OCI-LY7 (cell line): ENCODE measurements at regions not wholly inside any gene's neighbourhood (a gene's known extent, or its start where the extent isn't known, plus 50 kb on each side); places are given as distances from the start of the nearest gene placed in this dataset.

Experiments
- BruUV-seq: library from RNA; stranded (reverse); fragments of 400-500 nt; replicated peaks from 2 replicates; lab custom pipeline; 2021; lab: Mats Ljungman, UMichigan
- CTCF ChIA-PET: fragments of 300-600 bp; sonication (Branson Sonifier 250); formaldehyde crosslinking; loops from one replicate; lab custom pipeline; 2022; ENCODE audit warnings: antibody characterized with exemption; ENCODE audit not compliant: unreplicated experiment; lab: Charles Lee
- POLR2A ChIA-PET: fragments of 300-600 bp; sonication (Branson Sonifier 250); formaldehyde crosslinking; loops from one replicate; lab custom pipeline; 2022; ENCODE audit warnings: antibody characterized with exemption; lab: Charles Lee
- DNase-seq: peaks from one replicate; pipeline ENCODE4 v3.0.0-alpha.2; 2015; ENCODE audit warnings: low spot score
- H2AFZ ChIP-seq: fragments of 200-600 bp; sonication (generic), shearing (Covaris generic); 2 replicates; pipeline ENCODE4 v1.6.1; 2014; ENCODE audit warnings: mild to moderate bottlenecking, antibody characterized with exemption, low read length, moderate library complexity
- H3K27ac ChIP-seq: fragments of 200-600 bp; sonication (generic); 2 replicates; pipeline ENCODE4 v1.5.1; 2014; ENCODE audit warnings: mixed run types, low read depth, mild to moderate bottlenecking, moderate library complexity, low read length, inconsistent platforms; ENCODE audit not compliant: poor library complexity, severe bottlenecking
- H3K36me3 ChIP-seq: fragments of 200-600 bp; sonication (generic); 2 replicates; pipeline ENCODE4 v1.6.1; 2014; ENCODE audit warnings: mild to moderate bottlenecking, antibody characterized with exemption, low read length, moderate library complexity, mixed read lengths; ENCODE audit not compliant: insufficient read depth
- H3K4me1 ChIP-seq: fragments of 200-600 bp; sonication (generic); 2 replicates; pipeline ENCODE4 v1.5.1; 2014; ENCODE audit warnings: mild to moderate bottlenecking, low read length; ENCODE audit not compliant: insufficient read depth, poor library complexity, severe bottlenecking
- H3K4me2 ChIP-seq: fragments of 200-600 bp; sonication (generic); 2 replicates; pipeline ENCODE4 v1.6.1; 2014; ENCODE audit warnings: mild to moderate bottlenecking, low read length
- H3K4me3 ChIP-seq: fragments of 200-600 bp; sonication (generic); 2 replicates; pipeline ENCODE4 v1.5.1; 2014; ENCODE audit warnings: mild to moderate bottlenecking, low read depth, low read length; ENCODE audit not compliant: poor library complexity, severe bottlenecking
- H3K79me2 ChIP-seq: fragments of 200-600 bp; sonication (generic); 2 replicates; pipeline ENCODE4 v1.6.1; 2016; ENCODE audit warnings: low read depth, mild to moderate bottlenecking, low read length, moderate library complexity, mixed read lengths; ENCODE audit not compliant: insufficient read depth
- H3K9me2 ChIP-seq: fragments of 200-600 bp; sonication (generic); 2 replicates; pipeline ENCODE4 v1.6.1; 2016; ENCODE audit warnings: mild to moderate bottlenecking, low read length, mixed read lengths; ENCODE audit not compliant: insufficient read depth
- H3K9me3 ChIP-seq: fragments of 200-600 bp; sonication (generic); 2 replicates; pipeline ENCODE4 v1.6.1; 2014; ENCODE audit warnings: mild to moderate bottlenecking, mixed run types, low read length, mixed read lengths
- H4K20me1 ChIP-seq: fragments of 200-600 bp; sonication (generic); 2 replicates; pipeline ENCODE4 v1.6.1; 2014; ENCODE audit warnings: mild to moderate bottlenecking, antibody characterized with exemption, low read length, moderate library complexity, mixed read lengths; ENCODE audit not compliant: insufficient read depth
- EZH2phosphoT487 ChIP-seq: fragments of 200-600 bp; sonication (generic); IDR thresholded peaks from 2 replicates; pipeline ENCODE4 v1.6.1; 2018; ENCODE audit warnings: low read depth, borderline replicate concordance, mild to moderate bottlenecking, mixed run types, antibody characterized with exemption, low read length, moderate library complexity, mixed read lengths
- intact Hi-C: fragments of 100-400 bp; cut with micrococcal nuclease; formaldehyde crosslinking; loops from one replicate; pipeline ENCODE4 v1.10.0; 2022; ENCODE audit not compliant: unreplicated experiment
- TF ChIP-seq, protein P1 (sequence below): fragments of 200-600 bp; sonication (generic); conservative IDR thresholded peaks from 2 replicates; pipeline ENCODE4 v1.5.1; 2014; ENCODE audit warnings: mild to moderate bottlenecking, antibody characterized with exemption, low read length, moderate library complexity, mixed read lengths

DNA sequence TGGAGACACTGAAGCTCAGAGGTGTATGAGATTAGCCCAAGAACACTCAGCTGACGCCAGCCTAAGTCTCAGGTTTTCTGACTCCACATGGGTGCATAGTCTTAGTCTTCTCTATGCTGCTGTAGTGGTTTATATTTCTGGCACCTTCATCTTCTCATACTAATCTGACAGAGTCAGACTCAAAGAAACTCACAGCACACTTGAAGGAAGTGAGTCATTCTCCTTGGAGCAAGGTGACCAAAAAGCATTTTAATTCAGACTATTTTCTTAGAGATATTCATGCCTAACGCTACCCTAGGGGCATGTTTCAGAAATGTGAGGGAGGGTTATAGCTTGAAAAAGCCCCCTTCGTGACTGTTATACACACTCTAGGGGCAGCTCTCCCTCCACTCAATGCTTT is 775.3 kb upstream of the ARPP21 start:
- intact Hi-C loops = no loop called here
- POLR2A ChIA-PET = interaction anchor here (0.7 to 1.6 kb wide), 5 partner anchors 8 to 14 kb away, joined by 3 to 6 read pairs (median 3); no protein-coding TSS in a partner anchor
- peak overlapping the region; percentile 26 for H3K4me3 ChIP-seq

DNA sequence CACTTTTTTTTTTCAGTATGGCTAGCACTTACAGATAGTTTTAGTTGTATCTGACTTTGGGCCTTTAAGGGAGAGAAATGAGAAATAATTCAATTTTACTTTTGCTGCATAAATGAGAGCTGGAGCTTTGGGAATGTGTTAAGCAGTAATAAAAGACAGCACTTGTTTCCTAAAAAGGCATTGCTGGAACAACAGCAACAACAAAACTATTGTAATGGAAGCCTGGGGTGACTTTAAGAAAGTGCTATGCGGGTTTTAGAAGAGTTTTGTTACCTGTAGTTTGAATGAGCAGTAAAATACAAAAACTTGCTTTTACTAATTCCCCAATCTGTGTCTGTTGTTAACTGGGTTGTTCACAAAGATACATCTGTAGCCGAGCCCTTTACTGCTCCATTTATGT is 774.0 kb upstream of the ARPP21 start:
- Histone ChIP-seq H3K27ac (no peak overlapping the region), H3K9me3 (no peaks in the 10 kb centered on the region), H3K4me3 (no peak overlapping the region), H2AFZ (no peak overlapping the region), H3K4me1 (peaks cover 34% of the 10 kb centered on the region), H3K79me2 (no peaks in the 10 kb centered on the region), H4K20me1 (no peaks in the 10 kb centered on the region), H3K4me2 (no peak overlapping the region), H3K9me2 (no peaks in the 10 kb centered on the region), H3K36me3 (no peaks in the 10 kb centered on the region)
- TF ChIP-seq EZH2phosphoT487 = no peak
- TF ChIP-seq, protein P1, sequence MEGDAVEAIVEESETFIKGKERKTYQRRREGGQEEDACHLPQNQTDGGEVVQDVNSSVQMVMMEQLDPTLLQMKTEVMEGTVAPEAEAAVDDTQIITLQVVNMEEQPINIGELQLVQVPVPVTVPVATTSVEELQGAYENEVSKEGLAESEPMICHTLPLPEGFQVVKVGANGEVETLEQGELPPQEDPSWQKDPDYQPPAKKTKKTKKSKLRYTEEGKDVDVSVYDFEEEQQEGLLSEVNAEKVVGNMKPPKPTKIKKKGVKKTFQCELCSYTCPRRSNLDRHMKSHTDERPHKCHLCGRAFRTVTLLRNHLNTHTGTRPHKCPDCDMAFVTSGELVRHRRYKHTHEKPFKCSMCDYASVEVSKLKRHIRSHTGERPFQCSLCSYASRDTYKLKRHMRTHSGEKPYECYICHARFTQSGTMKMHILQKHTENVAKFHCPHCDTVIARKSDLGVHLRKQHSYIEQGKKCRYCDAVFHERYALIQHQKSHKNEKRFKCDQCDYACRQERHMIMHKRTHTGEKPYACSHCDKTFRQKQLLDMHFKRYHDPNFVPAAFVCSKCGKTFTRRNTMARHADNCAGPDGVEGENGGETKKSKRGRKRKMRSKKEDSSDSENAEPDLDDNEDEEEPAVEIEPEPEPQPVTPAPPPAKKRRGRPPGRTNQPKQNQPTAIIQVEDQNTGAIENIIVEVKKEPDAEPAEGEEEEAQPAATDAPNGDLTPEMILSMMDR = no peak
- ChIA-PET POLR2A (no interaction called here), CTCF (no interaction called here)
- DNase-seq = no peak
- no TSS peak for BruUV-seq
- intact Hi-C loops = no loop called here

More for the DNA sequence above, 775.3 kb upstream of the ARPP21 start:
- Histone ChIP-seq H4K20me1 (no peaks in the 10 kb centered on the region), H3K27ac (peak overlapping the region; percentile 68), H3K9me3 (no peaks in the 10 kb centered on the region), H2AFZ (peak overlapping the region; percentile 47; the same call in 1 of the 2 replicates), H3K36me3 (no peaks in the 10 kb centered on the region), H3K9me2 (no peaks in the 10 kb centered on the region), H3K4me1 (peaks cover 34% of the 10 kb centered on the region), H3K79me2 (no peaks in the 10 kb centered on the region), H3K4me2 (peak overlapping the region; percentile 69)
- no peak for DNase-seq
- CTCF ChIA-PET = no interaction called here
- no TSS peak for BruUV-seq
- no peak for TF ChIP-seq EZH2phosphoT487
- TF ChIP-seq, protein P1 = no peak

DNA sequence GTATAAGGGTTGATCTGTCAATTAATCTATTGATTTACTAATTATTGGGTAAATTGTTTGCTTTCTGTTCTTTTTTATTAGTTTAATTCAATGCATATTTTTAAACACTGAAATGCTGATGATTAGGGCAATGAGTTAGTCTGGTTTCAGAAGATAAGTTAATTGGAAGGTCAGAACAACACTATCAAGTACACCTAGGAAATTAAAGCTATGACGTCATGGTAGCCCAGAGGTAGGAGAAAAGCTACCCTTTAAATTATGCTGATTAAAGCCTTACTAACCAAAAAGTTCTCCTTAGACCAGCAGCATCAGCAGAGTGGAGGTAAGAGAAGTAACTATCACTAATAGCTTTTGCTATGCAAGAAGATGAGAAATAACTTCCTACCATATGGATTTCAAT is 770.4 kb upstream of the ARPP21 start:
- Histone ChIP-seq H3K27ac (no peak overlapping the region), H3K9me2 (no peaks in the 10 kb centered on the region), H3K36me3 (no peaks in the 10 kb centered on the region), H4K20me1 (no peaks in the 10 kb centered on the region), H3K4me1 (peaks cover 15% of the 10 kb centered on the region), H3K9me3 (no peaks in the 10 kb centered on the region), H3K79me2 (no peaks in the 10 kb centered on the region), H2AFZ (no peak overlapping the region), H3K4me2 (no peak overlapping the region), H3K4me3 (no peak overlapping the region)
- TF ChIP-seq, protein P1 = no peak
- TF ChIP-seq EZH2phosphoT487 = no peak
- BruUV-seq = no TSS peak
- intact Hi-C loops = no loop called here
- no peak for DNase-seq
- ChIA-PET CTCF (no interaction called here), POLR2A (no interaction called here)
